ENCODE measurements at regions not wholly inside any gene's neighbourhood (a gene's known extent, or its start where the extent isn't known, plus 50 kb on each side); places are given as distances from the start of the nearest gene placed in this dataset.

DNA sequence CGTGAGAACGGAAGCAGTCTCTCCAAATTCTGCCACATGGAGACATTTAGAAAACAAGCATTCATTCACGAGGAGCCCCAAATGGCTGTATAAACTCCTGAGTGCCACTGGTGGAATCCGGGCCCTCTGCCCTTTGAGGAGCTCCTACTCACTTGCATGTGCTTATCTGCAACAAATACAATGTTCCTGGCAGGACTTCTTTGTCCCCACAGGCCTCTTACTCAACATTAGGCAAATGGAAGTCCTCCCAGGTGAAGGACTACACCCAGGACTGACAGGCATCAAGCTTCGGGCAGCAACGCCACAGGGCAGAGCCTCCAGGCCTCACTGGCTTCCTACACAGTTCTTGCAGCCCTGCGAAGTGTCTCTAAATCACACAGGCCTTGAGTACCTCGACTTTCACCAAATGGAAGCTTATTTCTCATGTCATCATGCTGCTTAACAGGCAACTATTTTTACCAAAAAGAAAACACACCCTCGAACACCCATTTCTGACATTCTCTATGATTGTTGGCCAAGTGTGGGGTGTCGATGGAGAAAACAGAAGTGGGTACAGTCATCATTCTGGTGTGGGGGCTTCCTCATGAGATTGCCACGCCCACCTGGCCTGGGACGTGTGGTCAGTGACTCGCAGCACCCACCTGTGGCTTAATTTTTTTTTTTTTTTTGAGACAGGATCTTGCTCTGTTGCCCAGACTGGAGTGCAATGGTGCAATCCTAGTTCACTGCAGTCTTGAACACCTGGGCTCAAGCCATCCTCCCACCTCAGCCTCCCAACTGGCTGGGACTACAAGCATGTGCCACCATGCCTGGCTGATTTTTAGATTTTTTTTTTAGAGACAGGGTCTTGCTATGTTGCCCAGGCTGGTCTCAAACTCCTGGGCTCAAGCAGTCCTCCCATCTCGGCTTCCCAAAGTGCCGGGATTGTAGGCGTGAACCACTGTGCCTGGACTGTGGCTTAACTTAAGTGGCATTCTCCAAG is 186.8 kb upstream of the GLI2 start:
- no peak for DNase-seq (ENCODE audit: low read depth in 2 of 2)

DNA sequence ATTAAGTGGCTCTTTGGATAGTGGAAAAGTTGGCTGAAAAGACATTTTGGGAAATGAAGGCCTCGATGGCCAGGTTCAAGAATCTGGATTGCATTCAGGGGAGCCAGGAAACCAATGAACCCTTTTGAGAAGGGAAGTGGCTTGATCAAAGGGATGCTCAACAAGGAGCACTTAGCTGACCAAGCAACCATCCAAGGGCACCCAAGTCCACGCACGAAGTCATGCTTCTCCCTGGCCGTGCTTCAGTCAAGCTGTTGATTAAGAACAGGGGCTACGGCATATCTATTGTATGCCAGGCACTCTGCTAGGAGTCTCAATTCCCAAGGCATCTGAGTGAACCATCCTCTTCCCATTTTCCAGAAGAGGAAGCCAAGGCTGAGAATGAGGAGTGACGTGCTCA is 185.8 kb upstream of the GLI2 start:
- DNase-seq (ENCODE audit: low read depth in 2 of 2), result no peak

DNA sequence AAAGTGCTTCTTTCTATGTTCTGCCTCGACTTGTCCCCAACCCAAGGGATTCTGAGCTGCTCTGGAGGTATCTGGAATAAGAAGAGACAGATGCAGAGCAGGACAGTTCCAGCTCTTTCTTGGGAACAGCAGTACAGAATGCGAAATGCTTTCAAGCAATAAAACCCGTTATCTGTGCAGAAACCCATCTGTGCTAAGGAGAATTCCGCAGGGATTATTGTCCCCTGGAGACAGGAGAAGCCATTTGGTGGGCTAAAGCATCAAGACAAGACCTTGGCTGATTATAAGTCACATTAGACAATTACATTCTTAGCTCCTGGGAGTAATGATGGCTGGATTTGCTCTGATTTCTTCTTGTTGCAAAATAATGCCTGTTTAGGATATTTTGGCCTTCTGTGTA is 185.4 kb upstream of the GLI2 start:
- no peak for DNase-seq (ENCODE audit: low read depth in 2 of 2)

DNA sequence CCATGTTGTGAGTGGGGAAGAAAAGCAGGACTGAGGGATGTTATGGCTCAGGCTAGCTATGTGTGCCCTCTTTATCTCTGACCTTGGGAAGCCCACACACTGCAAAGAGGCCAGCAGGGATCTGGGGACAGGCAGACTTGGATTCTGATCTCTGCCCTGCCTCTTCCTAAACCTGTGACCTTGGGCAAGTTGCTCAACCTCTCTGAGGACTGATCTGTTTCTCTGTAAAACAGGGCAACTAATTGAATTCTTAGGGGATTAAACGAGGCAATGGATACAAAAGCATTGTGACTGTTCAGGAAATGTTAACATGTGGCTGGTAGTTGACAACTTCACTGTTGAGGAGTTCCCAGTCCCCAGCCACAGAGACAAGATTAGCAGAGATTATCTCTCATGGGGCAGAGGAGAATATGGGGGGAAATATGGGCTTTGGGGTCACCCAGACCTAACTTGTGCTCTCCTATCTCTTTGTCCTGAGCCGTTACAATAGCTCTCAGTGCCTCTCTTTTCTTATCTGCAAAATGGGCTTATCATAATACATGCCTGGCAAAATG is 184.7 kb upstream of the GLI2 start:
- DNase-seq (ENCODE audit: low read depth in 2 of 2), result no peak

DNA sequence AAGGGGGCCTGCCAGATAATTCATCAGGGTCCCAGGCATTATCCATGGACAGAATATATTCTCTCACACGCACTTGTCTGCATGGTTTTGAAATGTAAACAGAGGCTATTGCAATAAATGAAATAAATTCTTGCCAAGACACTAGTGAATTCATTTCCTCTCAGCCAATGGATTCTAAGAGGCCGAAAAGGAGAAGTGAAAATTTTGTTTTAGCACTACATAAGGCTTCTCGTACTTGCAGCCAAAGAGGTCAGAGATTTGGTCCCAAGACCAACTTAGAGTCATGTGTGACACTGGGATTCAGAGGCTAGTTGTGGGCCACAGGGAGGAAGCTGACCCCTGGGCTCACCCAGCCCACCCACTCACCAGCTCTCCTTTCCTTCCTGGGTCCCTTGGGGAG is 184.1 kb upstream of the GLI2 start:
- DNase-seq (ENCODE audit: low read depth in 2 of 2), result no peak

DNA sequence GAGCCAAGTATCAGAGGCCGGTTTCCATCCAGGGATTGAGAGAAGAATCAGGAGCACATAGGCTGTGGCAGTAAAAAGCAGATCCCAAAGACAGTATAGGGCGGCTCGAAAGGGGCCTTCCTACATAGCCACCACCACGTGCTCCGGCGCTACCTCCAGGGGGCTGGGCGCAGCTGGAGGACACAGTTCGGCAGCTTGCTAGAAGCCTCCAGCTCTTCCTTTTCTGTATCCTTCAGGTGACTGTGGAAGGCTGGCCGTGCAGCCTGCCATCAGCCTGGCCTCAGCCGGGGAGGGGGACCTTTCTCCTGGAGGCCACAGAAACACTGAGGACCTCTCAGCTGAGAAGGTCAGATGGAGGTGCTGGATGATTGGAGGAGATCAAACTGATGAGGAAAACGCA is 183.6 kb upstream of the GLI2 start:
- DNase-seq (ENCODE audit: low read depth in 2 of 2), result no peak

DNA sequence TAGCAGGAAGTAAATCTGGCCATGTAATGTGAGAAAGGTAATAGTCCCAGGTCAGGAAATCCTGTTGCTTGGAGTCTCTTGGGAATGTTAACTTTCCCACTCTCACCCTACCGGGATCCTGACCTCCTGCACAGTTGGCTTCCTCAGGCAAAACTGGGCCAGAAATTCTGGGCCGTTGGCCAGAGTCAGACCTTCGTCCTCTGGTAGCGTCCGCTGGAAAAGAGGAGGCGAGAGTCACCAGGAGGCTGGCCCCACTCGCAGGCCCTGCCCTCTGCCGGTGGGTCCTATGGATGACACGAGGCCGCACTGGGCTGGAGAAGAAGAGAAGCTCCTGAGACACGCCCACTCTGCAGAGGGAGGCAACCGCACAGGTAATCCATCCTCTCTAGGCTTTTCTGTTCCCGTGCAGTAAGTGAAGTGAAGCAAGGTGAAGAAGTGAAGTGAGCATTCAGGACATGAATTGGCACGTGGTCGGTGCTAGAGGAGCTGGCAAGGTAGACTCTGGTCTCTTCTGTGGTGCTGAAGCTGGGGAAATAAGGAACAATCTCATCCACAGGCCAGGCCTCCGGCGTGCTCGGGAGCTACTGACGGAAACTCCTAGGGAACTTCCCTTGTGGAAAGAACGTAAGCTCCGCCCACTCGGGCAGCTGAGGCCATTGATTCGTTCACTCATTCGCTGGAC is 182.7 kb upstream of the GLI2 start:
- DNase-seq (ENCODE audit: low read depth in 2 of 2), result no peak

DNA sequence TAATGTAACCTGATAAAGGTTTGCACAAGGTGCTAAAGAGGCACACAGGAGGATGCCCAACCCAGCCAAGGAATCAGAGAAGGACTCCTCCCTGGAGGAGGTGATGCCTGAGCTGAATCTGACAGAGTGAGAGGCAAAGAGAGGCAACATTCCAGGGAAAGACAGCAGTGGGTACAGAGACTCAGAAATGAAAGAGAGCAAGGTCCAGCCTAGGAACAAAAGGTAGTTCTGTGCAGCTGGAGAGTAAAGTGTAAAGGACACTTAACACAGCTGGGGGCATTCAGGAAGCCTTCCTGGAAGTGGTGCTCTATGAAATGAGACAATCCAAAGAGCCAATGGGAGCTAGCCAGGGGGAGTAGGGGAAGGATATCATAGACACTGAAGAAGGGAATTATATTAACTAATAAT is 181.0 kb upstream of the GLI2 start:
- DNase-seq (ENCODE audit: low read depth in 2 of 2), result no peak

DNA sequence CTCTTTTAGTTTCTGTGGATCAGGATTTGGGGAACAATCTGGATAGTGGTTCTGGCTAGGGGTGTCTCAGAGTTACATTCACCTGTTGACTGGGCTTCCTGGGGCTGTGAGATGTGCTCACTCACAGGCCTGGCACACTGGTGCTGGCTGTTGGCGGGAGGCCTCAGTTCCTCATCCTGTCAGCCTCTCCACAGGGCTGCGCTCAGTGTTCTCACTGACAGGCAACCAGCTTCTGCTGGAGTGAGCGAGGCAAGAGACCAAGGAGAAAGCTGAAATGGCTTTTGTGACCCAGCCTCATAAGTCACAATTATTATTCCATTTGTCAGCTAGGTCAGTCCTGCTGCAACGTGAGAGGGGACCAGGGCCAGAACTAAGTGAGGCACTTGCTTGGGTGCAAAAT is 180.6 kb upstream of the GLI2 start:
- DNase-seq (ENCODE audit: low read depth in 2 of 2), result no peak

DNA sequence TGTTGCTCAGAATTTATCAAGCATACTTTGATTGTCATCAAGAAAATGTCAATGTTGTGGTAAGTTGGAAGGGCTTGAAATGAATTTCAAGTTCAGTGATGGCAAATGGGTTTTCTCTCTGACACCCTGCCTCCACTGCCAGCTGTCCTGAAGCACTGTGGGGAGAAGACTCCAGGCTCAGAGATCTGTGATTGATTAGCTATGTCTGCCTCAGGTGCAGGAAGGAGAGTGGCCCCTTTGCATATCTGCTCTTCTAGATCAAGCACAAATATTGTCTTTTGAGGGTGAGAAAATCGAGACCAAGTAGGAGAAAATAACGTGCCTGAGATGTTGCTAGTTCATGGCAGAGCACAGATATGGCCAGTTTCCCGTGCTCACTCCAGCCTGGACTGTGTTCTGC is 178.8 kb upstream of the GLI2 start:
- no peak for DNase-seq (ENCODE audit: low read depth in 2 of 2)

DNA sequence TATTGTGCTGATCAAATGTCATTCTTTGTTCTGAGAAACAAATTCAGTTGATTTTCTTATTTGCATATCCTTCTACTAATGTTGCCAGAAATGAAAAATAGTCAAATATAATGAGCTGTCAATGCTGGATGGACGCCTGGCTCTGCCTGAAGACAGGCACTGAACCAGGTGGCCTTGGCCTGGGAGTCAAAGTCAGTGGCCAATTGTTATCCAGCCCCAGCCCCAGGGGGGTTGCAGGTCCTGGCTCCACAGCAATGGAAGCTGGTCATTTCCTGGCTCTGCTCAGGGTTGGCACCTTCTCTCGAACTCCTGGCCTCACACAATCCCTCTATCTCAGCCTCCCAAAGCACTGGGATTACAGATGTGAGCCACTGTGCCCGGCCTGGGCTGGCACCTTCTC is 176.8 kb upstream of the GLI2 start:
- no peak for DNase-seq (ENCODE audit: low read depth in 2 of 2)

DNA sequence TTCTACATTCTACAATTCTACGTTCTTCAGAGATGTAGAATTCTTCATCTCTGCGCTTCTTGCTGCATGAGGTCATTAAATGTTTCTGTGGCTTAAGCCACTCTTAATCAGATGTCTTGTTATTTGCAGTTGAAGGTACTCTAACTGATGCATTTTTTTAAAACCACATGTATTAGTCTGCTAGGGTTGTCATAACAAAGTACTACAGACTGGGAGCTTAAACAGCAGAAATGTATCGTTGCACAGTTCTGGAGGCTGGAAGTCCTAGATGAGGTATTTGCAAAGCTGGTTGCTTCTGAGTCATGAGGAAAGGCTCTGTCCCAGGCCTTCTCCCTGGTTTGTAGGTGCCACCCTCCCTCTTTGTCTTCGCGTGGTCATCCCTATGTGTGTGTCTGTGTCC is 176.3 kb upstream of the GLI2 start:
- DNase-seq (ENCODE audit: low read depth in 2 of 2), result no peak

DNA sequence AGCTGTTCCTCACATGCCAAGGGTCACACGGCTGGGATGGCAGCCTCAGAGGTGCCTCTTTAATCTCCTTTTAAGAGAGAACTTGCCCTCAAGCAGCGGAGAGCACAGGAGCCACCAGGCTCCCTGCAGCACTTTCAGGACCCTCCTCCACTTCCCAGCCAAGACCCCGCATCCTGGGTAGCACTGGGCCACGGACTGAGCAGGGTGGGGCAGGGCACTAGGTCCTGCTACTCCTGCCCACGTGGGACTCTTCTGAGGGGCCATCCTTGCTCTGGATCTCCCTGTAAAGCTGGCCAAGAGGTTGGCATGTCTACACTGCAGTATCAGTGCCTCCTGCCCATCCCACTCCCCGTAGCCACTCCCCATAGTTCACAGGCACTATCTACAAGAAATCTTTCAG is 175.3 kb upstream of the GLI2 start:
- DNase-seq (ENCODE audit: low read depth in 2 of 2), result no peak

DNA sequence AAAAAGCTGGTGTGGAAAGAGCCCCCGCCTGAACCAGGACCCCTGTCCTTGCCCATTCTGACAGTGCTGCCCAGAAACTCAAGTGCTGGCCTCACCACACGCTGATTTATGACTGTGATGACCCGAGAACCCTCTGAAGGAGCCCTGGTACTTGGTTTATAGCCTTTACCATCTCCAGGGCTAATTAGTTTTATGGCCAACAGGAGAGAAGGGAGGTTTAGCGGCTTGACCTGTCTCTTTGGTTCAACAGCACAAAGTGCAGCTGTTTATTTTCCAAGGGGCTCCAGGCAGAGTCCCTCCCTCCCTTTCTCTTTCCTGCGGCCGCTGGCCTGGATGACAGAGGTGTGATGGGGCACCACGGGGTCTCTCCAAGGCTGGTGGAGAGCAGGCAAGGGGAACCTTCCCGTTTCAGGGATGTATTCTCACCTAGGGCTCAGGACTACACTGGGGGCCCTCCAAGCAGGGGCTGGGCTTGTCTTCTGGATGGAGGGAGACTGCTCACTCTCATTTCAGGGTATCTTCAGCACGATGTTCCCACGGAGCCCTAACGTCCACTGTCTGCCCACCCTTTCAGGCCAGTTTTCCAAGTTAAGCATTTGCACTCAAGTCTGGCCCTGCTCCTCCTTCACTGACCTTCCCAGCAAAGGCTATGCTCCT is 174.2 kb upstream of the GLI2 start:
- no peak for DNase-seq (ENCODE audit: low read depth in 2 of 2)

DNA sequence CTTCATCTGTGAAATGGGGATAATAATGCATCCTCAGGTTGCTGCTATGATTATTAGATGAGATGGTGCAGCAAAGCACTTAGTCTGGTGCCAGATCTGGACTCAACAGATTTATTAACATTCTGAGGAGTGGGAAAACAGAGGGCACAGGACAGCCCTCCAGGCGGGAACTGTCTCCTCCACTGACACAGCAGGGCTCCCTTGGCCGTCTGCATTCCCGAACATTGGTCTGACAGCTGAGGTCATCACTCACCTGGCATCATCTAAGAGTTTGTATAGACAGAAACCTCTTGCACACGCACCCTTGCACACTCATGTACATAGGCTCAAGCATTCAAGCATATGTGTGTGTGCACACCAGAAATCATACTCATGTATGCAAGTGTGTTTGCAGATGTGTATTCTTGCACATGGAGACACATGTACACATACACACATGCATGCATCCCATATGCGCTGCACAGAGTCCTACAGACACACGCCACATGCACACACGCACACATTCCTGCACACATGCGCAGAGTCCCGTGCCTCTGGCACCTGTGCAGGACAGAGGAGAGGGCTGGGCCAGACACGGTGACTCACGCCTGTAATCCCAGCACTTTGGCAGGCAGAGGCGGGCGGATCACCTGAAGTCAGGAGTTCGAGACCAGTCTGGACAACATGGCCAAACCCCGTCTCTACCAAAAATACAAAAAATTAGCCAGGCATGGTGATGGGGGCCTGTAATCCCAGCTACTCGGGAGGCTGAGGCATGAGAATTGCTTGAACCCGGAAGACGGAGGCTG is 173.3 kb upstream of the GLI2 start:
- DNase-seq (ENCODE audit: low read depth in 2 of 2), result no peak

DNA sequence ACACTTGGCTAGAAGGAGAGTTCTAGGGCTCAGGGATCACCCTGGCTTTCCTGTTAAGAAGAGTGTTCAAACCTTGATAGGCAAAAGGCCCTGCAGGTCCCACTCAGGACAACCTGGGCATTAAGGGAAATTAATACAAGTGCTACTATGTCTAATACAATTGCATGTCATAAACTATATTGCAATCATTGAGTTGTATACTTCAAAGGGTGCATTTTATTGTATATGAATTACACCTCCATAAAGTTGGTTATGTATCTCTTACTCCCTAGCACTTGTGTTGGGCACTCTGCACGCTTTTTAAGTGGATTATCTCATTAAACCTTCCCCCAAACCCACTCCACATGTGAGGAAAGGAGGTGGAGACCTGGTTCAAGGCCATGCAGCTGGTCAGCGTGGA is 172.1 kb upstream of the GLI2 start:
- DNase-seq (ENCODE audit: low read depth in 2 of 2), result no peak

DNA sequence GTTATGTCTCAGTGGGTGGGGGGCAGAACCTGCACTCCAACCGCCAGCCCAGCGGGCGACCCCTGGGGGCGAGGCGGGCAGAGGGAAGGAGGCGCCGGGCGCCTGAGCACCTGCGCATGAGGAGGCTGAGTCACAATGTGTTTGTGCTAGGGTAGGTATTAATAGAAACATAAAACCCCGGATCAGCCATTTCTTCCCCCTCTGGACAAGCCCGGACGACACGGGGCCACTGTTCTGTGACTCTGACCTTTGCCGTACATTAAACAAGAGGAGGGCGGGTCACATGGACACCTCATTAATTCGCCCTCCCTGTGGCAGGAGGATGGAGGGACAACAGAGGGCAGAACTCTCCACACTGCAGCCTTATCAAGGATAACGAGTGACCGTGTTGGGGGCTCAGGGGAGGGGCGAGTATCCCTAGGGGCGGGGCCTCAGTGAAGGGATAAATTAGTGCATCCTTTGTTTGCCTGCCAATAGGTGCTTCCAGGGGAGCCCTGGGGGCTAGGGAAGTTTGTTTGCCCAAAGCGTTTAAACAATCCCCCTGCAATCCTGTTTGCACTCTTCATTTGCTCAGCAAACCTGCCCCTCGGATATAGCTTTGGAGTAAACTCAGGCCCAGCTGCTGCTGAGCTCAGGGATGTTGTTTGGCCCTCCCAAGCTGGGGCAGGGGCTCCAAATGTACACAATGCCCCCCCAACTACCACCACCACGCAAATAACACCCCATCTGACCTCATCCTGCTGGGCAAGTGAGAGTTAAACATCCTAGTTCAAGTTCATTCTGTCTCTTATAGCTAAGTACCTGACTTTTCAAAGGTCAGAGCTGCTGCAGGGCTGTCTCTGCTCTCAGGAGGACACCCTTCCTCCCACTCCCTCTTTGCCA is 171.2 kb upstream of the GLI2 start:
- DNase-seq (ENCODE audit: low read depth in 2 of 2), result no peak

DNA sequence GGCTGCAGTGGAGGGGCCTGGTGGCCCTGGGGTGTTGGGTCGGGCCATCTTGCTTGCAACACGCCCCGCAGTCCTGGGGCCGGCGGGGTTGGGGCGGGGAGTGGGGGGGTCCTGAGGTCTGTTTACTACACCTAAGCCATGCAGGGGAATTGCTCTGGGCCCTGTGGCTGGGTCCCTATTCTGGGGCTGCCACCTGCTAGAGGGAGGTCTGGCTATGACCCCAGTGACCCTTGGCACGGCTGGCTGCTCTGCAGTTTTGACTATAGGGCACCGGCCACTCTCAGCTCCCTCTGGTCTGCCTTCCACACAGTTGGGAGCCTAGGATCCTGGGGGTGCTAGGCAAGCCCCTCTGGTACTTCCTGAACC is 170.6 kb upstream of the GLI2 start:
- DNase-seq (ENCODE audit: low read depth in 2 of 2), result no peak

DNA sequence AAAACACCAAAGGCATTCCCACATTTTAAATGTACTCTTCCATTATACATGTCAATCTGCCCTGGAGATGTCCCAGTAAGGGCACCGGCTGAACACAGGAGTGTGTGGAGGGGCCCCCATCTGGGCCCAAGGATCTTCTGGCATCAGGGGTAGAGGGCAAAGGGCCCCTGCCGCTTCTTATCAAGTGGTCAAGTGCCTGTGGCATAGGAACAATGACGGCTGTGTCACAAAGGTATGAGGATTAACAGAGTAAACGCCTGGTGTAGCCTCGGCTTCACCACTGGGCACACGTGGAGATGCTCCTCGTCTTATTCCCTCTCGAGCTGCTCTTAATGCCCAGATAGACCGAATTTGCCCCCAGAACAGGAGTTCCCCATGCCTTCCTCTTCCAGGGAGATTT is 169.7 kb upstream of the GLI2 start:
- DNase-seq (ENCODE audit: low read depth in 2 of 2), result no peak

DNA sequence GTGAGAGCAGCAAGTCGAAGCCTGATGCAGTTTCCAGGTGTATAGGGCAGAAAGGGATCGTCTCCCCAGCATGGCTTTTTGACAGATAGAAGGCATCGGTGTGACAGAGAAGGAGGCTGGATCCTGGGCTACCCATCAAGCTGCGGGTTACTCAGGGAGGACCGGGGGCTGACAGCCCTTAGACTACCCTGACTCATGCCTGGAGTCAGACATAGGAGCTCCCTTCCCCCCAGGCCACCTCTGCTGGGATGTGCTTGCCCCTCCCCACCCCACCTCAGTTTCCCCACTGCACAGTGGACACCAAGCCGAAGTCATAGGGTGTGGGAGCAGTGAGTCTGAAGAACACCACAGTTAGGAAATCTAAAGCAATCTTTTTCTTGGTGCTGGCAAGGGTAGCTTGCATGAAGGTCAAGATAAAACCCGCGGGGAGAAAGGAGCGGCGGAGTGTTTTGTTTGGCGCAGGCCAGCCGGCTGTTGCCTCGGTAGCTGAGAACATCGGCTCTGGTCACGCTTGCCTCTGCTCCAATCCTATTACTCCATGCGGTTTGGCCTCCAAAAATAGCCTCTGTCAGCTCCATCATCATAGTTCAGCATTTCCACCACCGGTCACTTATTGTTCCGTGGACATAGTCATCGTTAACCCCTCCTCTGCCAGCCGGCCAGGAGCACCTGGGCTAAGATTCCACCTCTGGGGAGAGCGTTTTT is 169.2 kb upstream of the GLI2 start:
- DNase-seq (ENCODE audit: low read depth in 2 of 2), result no peak

Data from stimulated activated CD4-positive, alpha-beta T cell treated with anti-CD3 and anti-CD28 coated beads, Interleukin-1b, Interleukin-23, amount 100 ng/mL, for 1 hour (primary cell).